Ascending aorta (tissue), 2 donors: ENCODE measurements at regions not wholly inside any gene's neighbourhood (a gene's known extent, or its start where the extent isn't known, plus 50 kb on each side); places are given as distances from the start of the nearest gene placed in this dataset.

Experiments
- DNase-seq, 2 donors: peaks; one replicate each; pipeline ENCODE4 v3.0.0-alpha.2; 2019; ENCODE audit warnings: low spot score in 2 of 2
- H3K27ac ChIP-seq, 2 donors: fragments of 200-600 bp; sonication (generic); one replicate each; pipeline ENCODE4 v1.5.1; 2016 to 2017; ENCODE audit warnings: mild to moderate bottlenecking in 1 of 2
- H3K27me3 ChIP-seq: fragments of 200-600 bp; sonication (generic); one replicate; pipeline ENCODE4 v1.5.1; 2017
- H3K36me3 ChIP-seq, 2 donors: fragments of 200-600 bp; sonication (generic); one replicate each; pipeline ENCODE4 v1.5.1; 2016
- H3K4me1 ChIP-seq, 2 donors: fragments of 200-600 bp; sonication (generic); one replicate each; pipeline ENCODE4 v1.5.1; 2016 to 2017; ENCODE audit warnings: mild to moderate bottlenecking in 1 of 2
- H3K4me3 ChIP-seq, 2 donors: fragments of 200-600 bp; sonication (generic); one replicate each; pipeline ENCODE4 v1.5.1; 2016 to 2017; ENCODE audit warnings: mild to moderate bottlenecking in 1 of 2
- H3K9me3 ChIP-seq, 2 donors: fragments of 200-600 bp; sonication (generic); one replicate each; pipeline ENCODE4 v1.5.1; 2016
- CTCF ChIP-seq, 3 experiments: fragments of 200-600 bp in 2 of 3; fragments of 450-650 bp in 1 of 3; sonication (generic) in 2 of 3; IDR thresholded peaks; one replicate each; pipeline ENCODE4 v1.5.1; 2016 to 2019; ENCODE audit warnings: antibody characterized with exemption in 3 of 3, mild to moderate bottlenecking in 1 of 3, moderate library complexity in 1 of 3
- intact Hi-C: fragments of 100-400 bp; cut with DNase I; formaldehyde crosslinking; loops from one replicate; pipeline ENCODE4 v1.15.1; 2023

- H3K36me3 ChIP-seq: no peaks in the 10 kb centered on the region
- H3K27ac ChIP-seq: no peak overlapping the region
- no peak for TF ChIP-seq CTCF (IDR thresholded peaks at IDR 0.05)
- H3K9me3 ChIP-seq: no peaks in the 10 kb centered on the region
- no peaks in the 10 kb centered on the region for H3K4me1 ChIP-seq
- intact Hi-C loops: no loop called here
- no peak overlapping the region for H3K4me3 ChIP-seq
- DNase-seq: no peak
- no peaks in the 10 kb centered on the region for H3K27me3 ChIP-seq
Observed at GRCh38 chr16:7083096-7083495, 249.5 kb upstream of the RBFOX1 start.

DNA sequence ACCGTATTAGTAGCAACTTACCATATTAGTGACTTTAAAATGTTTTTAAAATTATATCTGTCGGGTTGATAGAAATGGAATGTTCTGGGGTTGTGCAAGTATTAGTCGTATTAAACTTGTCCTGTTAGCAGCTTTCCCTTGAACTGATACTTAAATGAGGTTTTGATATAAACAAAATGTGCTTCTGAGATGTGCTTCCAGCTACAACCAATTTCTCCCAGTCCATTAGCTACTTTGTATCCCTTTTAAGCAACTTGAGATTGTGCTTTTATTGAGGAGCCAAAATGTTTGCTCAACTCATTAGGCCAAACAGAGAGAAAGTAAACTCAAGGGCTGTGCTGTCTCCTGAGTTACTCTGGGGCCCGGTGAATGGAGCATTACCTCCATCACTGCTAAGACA lies 255.0 kb upstream of the RBFOX1 start:
- TF ChIP-seq CTCF (IDR thresholded peaks at IDR 0.05): no peak
- intact Hi-C loops: no loop called here

DNA sequence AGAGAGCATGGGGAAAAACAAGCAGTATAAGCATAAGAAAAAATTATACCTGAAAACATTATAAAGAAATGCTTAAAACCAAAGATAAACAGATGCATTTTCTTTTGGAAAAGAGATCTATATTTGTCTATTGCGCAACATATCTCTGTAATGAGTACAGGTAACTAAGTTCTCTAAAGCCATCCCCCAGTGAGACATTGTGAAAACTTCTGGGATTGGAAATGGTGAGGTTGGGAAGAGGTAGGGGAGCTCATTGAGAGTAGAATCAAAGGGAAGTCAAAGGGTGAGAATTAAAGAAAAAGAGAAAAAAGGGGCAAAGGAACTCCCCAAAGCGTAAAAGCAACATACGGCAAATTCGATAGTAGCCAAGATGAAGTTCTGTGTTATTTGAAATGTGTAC lies 257.9 kb upstream of the RBFOX1 start:
- no peak for TF ChIP-seq CTCF (IDR thresholded peaks at IDR 0.05)
- H3K27ac ChIP-seq: no peak overlapping the region
- no peak overlapping the region for H3K4me3 ChIP-seq
- intact Hi-C loops: no loop called here
- no peaks in the 10 kb centered on the region for H3K4me1 ChIP-seq
- no peaks in the 10 kb centered on the region for H3K36me3 ChIP-seq
- H3K9me3 ChIP-seq: no peaks in the 10 kb centered on the region
- no peak for DNase-seq
- no peaks in the 10 kb centered on the region for H3K27me3 ChIP-seq

More for the DNA sequence above, 255.0 kb upstream of the RBFOX1 start:
- Histone ChIP-seq H3K27ac (no peak overlapping the region), H3K27me3 (no peaks in the 10 kb centered on the region), H3K36me3 (no peaks in the 10 kb centered on the region), H3K4me1 (no peaks in the 10 kb centered on the region), H3K4me3 (no peak overlapping the region), H3K9me3 (no peaks in the 10 kb centered on the region)
- no peak for DNase-seq

DNA sequence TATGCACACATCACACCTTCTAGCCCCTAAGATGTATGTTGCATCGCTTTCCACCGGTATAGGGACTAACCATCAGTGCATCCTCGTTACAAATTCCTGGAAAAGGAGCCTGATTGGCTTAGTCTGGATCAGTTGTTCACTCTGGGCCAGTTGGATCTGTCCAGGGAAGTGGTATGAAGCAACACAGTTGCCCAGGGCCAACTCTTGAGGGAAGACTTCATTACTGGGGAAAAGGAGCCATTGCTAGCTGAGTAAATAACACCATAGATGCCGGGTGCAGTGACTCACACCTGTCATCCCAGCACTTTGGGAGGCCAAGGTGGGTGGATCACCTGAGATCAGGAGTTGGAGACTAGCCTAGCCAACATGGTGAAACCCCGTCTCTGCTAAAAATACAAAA lies 275.2 kb upstream of the RBFOX1 start:
- TF ChIP-seq CTCF (IDR thresholded peaks at IDR 0.05): no peak
- H3K27me3 ChIP-seq: no peaks in the 10 kb centered on the region
- H3K36me3 ChIP-seq: no peaks in the 10 kb centered on the region
- H3K27ac ChIP-seq: no peak overlapping the region
- no peak overlapping the region for H3K4me3 ChIP-seq
- H3K9me3 ChIP-seq: no peaks in the 10 kb centered on the region
- no peaks in the 10 kb centered on the region for H3K4me1 ChIP-seq
- intact Hi-C loops: no loop called here
- no peak for DNase-seq

- no peaks in the 10 kb centered on the region for H3K36me3 ChIP-seq
- intact Hi-C loops: no loop called here
- no peaks in the 10 kb centered on the region for H3K9me3 ChIP-seq
- DNase-seq: no peak
- no peak overlapping the region for H3K4me3 ChIP-seq
- TF ChIP-seq CTCF (IDR thresholded peaks at IDR 0.05): no peak
- H3K27ac ChIP-seq: no peak overlapping the region
- H3K27me3 ChIP-seq: no peaks in the 10 kb centered on the region
- H3K4me1 ChIP-seq: no peaks in the 10 kb centered on the region
Observed at GRCh38 chr16:7055443-7055842, 277.2 kb upstream of the RBFOX1 start.

- no peaks in the 10 kb centered on the region for H3K27me3 ChIP-seq
- no peak for DNase-seq
- no peaks in the 10 kb centered on the region for H3K9me3 ChIP-seq
- H3K27ac ChIP-seq: no peak overlapping the region
- no peaks in the 10 kb centered on the region for H3K4me1 ChIP-seq
- H3K4me3 ChIP-seq: no peak overlapping the region
- TF ChIP-seq CTCF (IDR thresholded peaks at IDR 0.05): no peak
- intact Hi-C loops: no loop called here
- no peaks in the 10 kb centered on the region for H3K36me3 ChIP-seq
Observed at GRCh38 chr16:7051591-7052349, 280.9 kb upstream of the RBFOX1 start.
